ENCODE measurements at regions not wholly inside any gene's neighbourhood (a gene's known extent, or its start where the extent isn't known, plus 50 kb on each side); places are given as distances from the start of the nearest gene placed in this dataset.

- intact Hi-C loops (cut with DNase I; ENCODE audit: low total_unique reads) = no loop called here
- H3K4me3 ChIP-seq = no peak overlapping the region
- H3K4me1 ChIP-seq = no peaks in the 10 kb centered on the region
- no peaks in the 10 kb centered on the region for H3K9me3 ChIP-seq
- H3K27ac ChIP-seq = no peak overlapping the region
- DNase-seq = no peak
- H3K27me3 ChIP-seq = no peaks in the 10 kb centered on the region
- TF ChIP-seq POLR2A (IDR thresholded peaks at IDR 0.05) (no peak), CTCF (IDR thresholded peaks at IDR 0.05) (no peak)
- no peaks in the 10 kb centered on the region for H3K36me3 ChIP-seq
Observed at GRCh38 chrX:39416547-39417260, 615.4 kb downstream of the MID1IP1 start.

- intact Hi-C loops (cut with DNase I; ENCODE audit: low total_unique reads) = no loop called here
- TF ChIP-seq POLR2A (IDR thresholded peaks at IDR 0.05) (no peak), CTCF (IDR thresholded peaks at IDR 0.05) (no peak)
- no peaks in the 10 kb centered on the region for H3K36me3 ChIP-seq
- DNase-seq = peak in 1 of 2 donors; percentile 44
- H3K9me3 ChIP-seq = no peaks in the 10 kb centered on the region
- H3K4me3 ChIP-seq = no peak overlapping the region
- H3K27ac ChIP-seq = peak overlapping the region; percentile 35 to 65
- no peaks in the 10 kb centered on the region for H3K4me1 ChIP-seq
- H3K27me3 ChIP-seq = no peaks in the 10 kb centered on the region
Observed at GRCh38 chrX:39418254-39418704, 617.0 kb downstream of the MID1IP1 start.

- Histone ChIP-seq H3K27ac (peak overlapping the region; percentile 35 to 65), H3K9me3 (no peaks in the 10 kb centered on the region), H3K36me3 (no peaks in the 10 kb centered on the region), H3K4me1 (no peaks in the 10 kb centered on the region), H3K27me3 (no peaks in the 10 kb centered on the region), H3K4me3 (no peak overlapping the region)
- intact Hi-C loops (cut with DNase I; ENCODE audit: low total_unique reads) = no loop called here
- no peak for TF ChIP-seq CTCF (IDR thresholded peaks at IDR 0.05)
- no peak for TF ChIP-seq POLR2A (IDR thresholded peaks at IDR 0.05)
- DNase-seq = peak; percentile 22 to 56
Observed at GRCh38 chrX:39418731-39419638, 617.7 kb downstream of the MID1IP1 start.

GRCh38 chrX:39421006-39421405, 619.7 kb downstream of the MID1IP1 start:
- H3K36me3 ChIP-seq = no peaks in the 10 kb centered on the region
- H3K4me1 ChIP-seq = no peaks in the 10 kb centered on the region
- H3K4me3 ChIP-seq = no peak overlapping the region
- H3K27me3 ChIP-seq = no peaks in the 10 kb centered on the region
- H3K27ac ChIP-seq = no peak overlapping the region
- DNase-seq = no peak
- intact Hi-C loops (cut with DNase I; ENCODE audit: low total_unique reads) = no loop called here
- H3K9me3 ChIP-seq = no peaks in the 10 kb centered on the region
- TF ChIP-seq CTCF (IDR thresholded peaks at IDR 0.05) = no peak
- no peak for TF ChIP-seq POLR2A (IDR thresholded peaks at IDR 0.05)

All from uterus (tissue), 3 donors.